Karpas-422 (cell line): ENCODE measurements at regions not wholly inside any gene's neighbourhood (a gene's known extent, or its start where the extent isn't known, plus 50 kb on each side); places are given as distances from the start of the nearest gene placed in this dataset.
"Not testable (repeated sequence)": the region's sequence is repeated elsewhere in the genome, so short reads cannot be mapped to it uniquely, and the experiment has no call there.

Source experiments
- DNase-seq: peaks from one replicate; pipeline ENCODE4 v3.0.0-alpha.2; 2015
- H2AFZ ChIP-seq: fragments of 200-600 bp; sonication (generic); 2 replicates; pipeline ENCODE4 v1.6.1; 2014; ENCODE audit warnings: antibody characterized with exemption, low read length, mixed read lengths
- H3K27ac ChIP-seq: fragments of 200-600 bp; sonication (generic); 2 replicates; pipeline ENCODE4 v1.5.1; 2014; ENCODE audit warnings: mild to moderate bottlenecking, low read length, moderate library complexity
- H3K27me3 ChIP-seq: fragments of 200-600 bp; sonication (generic); 2 replicates; pipeline ENCODE4 v1.6.1; 2014; ENCODE audit warnings: low read length, mixed read lengths
- H3K36me3 ChIP-seq: fragments of 200-600 bp; sonication (generic); 2 replicates; pipeline ENCODE4 v1.6.1; 2014; ENCODE audit warnings: low read length, mixed read lengths; ENCODE audit not compliant: insufficient read depth
- H3K4me1 ChIP-seq: fragments of 200-600 bp; sonication (generic); 2 replicates; pipeline ENCODE4 v1.6.1; 2014; ENCODE audit warnings: mild to moderate bottlenecking, low read length, mixed read lengths
- H3K4me2 ChIP-seq: fragments of 200-600 bp; sonication (generic); 2 replicates; pipeline ENCODE4 v1.6.1; 2014; ENCODE audit warnings: low read length, low read depth, mild to moderate bottlenecking; ENCODE audit not compliant: poor library complexity, severe bottlenecking
- H3K4me3 ChIP-seq: fragments of 200-600 bp; sonication (generic); 2 replicates; pipeline ENCODE4 v1.5.1; 2014; ENCODE audit warnings: mild to moderate bottlenecking, antibody characterized with exemption, low read length, mixed read lengths
- H3K79me2 ChIP-seq: fragments of 200-600 bp; sonication (generic); 2 replicates; pipeline ENCODE4 v1.6.1; 2014; ENCODE audit warnings: mild to moderate bottlenecking, low read length, mixed read lengths
- H3K9ac ChIP-seq: fragments of 200-600 bp; sonication (generic); 2 replicates; pipeline ENCODE4 v1.6.0; 2014; ENCODE audit warnings: low read length
- H3K9me2 ChIP-seq: fragments of 200-600 bp; sonication (generic), shearing (Covaris generic); replicated peaks from 2 replicates; pipeline ENCODE4 v1.6.0; 2014; ENCODE audit warnings: mild to moderate bottlenecking, low read length, moderate library complexity; ENCODE audit not compliant: insufficient read depth
- H3K9me3 ChIP-seq: fragments of 300-700, 200-600 bp; sonication (generic); 2 replicates; pipeline ENCODE4 v1.6.1; 2014; ENCODE audit warnings: low read length, mixed read lengths
- H4K20me1 ChIP-seq: fragments of 200-600 bp; sonication (generic); 2 replicates; pipeline ENCODE4 v1.6.1; 2014; ENCODE audit warnings: mild to moderate bottlenecking, antibody characterized with exemption, low read length, low read depth; ENCODE audit not compliant: insufficient read depth

- Histone ChIP-seq H3K9me3 (no peaks in the 10 kb centered on the region), H4K20me1 (no peaks in the 10 kb centered on the region), H3K79me2 (no peaks in the 10 kb centered on the region), H3K36me3 (no peaks in the 10 kb centered on the region), H2AFZ (no peak overlapping the region), H3K4me3 (no peak overlapping the region), H3K9ac (no peak overlapping the region), H3K27me3 (no peaks in the 10 kb centered on the region), H3K4me1 (no peaks in the 10 kb centered on the region), H3K9me2 (no peaks in the 10 kb centered on the region), H3K27ac (no peak overlapping the region), H3K4me2 (no peak overlapping the region)
- no peak for DNase-seq
Measured at GRCh38 chr10:33657913-33658312, 323.4 kb upstream of the NRP1 start.

DNA sequence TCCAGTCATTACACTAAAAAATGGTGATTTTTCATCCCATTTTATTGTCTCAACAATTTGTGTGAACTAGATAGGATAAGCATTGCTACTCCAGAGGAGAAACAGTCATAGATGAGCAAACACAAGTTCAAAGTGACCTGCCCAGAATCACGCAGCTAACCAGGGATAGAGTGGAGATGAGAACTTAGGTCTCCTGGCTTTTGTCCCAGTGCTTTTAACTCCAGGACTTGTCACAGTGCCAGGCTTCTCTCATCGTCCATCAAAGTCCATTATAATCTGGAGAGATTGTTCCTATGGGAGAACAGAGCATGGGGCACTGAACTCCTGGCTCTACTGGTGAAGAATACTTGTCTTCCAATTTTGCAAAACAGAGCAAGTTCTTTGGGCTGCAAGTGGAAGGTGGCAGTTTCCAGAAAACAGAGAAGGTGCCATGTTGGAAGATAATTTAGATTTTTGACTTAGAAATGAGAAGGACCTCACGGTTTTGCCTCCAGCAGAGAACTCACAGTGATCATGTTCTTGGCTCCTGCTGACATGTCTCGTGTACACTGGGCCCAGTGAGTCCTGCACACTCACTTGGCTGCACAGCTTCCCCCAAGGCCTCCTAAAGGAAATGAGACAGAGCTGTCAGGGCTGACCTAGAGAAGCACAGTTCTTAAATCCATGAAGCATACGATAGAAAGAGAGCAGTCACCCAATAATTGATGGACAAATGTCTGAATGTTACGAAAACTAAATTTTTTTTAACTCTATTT is 322.9 kb upstream of the NRP1 start:
- H3K79me2 ChIP-seq, result no peaks in the 10 kb centered on the region
- DNase-seq, result no peak
- no peaks in the 10 kb centered on the region for H3K36me3 ChIP-seq
- no peaks in the 10 kb centered on the region for H3K9me3 ChIP-seq
- H3K4me1 ChIP-seq, result no peaks in the 10 kb centered on the region
- no peak overlapping the region for H3K27ac ChIP-seq
- no peak overlapping the region for H2AFZ ChIP-seq
- no peaks in the 10 kb centered on the region for H3K27me3 ChIP-seq
- no peak overlapping the region for H3K4me2 ChIP-seq
- no peak overlapping the region for H3K4me3 ChIP-seq
- H3K9me2 ChIP-seq, result no peaks in the 10 kb centered on the region
- H3K9ac ChIP-seq, result no peak overlapping the region
- no peaks in the 10 kb centered on the region for H4K20me1 ChIP-seq

DNA sequence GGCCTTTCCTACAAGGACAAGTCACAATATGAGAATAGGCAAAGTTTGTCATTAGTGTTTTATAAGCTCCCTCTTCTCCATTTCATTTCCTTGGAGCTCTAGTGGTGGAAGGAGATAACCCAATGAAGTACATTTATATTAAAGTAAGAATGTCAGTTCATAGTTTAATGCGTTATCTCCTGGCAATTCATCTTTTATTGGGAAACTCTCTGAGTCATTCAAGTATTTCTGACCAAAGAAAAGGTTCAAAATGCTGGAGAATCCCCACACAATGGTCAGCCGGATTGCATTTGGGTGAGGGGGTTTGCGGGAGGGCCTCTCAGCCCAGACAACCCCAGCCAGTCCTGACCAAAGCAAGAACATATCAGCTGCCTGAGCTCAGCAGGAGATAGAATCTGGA is 321.5 kb upstream of the NRP1 start:
- H3K27me3 ChIP-seq, result no peaks in the 10 kb centered on the region
- H3K36me3 ChIP-seq, result no peaks in the 10 kb centered on the region
- H3K4me3 ChIP-seq, result no peak overlapping the region
- H3K9ac ChIP-seq, result no peak overlapping the region
- no peaks in the 10 kb centered on the region for H3K9me3 ChIP-seq
- H3K27ac ChIP-seq, result no peak overlapping the region
- no peaks in the 10 kb centered on the region for H3K9me2 ChIP-seq
- DNase-seq, result no peak
- no peaks in the 10 kb centered on the region for H3K79me2 ChIP-seq
- H2AFZ ChIP-seq, result no peak overlapping the region
- no peaks in the 10 kb centered on the region for H3K4me1 ChIP-seq
- no peaks in the 10 kb centered on the region for H4K20me1 ChIP-seq
- no peak overlapping the region for H3K4me2 ChIP-seq

GRCh38 chr10:33655165-33655815 is 320.8 kb upstream of the NRP1 start:
- Histone ChIP-seq H3K79me2 (no peaks in the 10 kb centered on the region), H3K4me1 (no peaks in the 10 kb centered on the region), H3K27ac (no peak overlapping the region), H3K4me3 (no peak overlapping the region), H3K9ac (no peak overlapping the region), H3K27me3 (no peaks in the 10 kb centered on the region), H3K36me3 (no peaks in the 10 kb centered on the region), H3K9me2 (no peaks in the 10 kb centered on the region), H3K4me2 (no peak overlapping the region), H2AFZ (no peak overlapping the region), H3K9me3 (no peaks in the 10 kb centered on the region), H4K20me1 (no peaks in the 10 kb centered on the region)
- DNase-seq, result no peak

DNA sequence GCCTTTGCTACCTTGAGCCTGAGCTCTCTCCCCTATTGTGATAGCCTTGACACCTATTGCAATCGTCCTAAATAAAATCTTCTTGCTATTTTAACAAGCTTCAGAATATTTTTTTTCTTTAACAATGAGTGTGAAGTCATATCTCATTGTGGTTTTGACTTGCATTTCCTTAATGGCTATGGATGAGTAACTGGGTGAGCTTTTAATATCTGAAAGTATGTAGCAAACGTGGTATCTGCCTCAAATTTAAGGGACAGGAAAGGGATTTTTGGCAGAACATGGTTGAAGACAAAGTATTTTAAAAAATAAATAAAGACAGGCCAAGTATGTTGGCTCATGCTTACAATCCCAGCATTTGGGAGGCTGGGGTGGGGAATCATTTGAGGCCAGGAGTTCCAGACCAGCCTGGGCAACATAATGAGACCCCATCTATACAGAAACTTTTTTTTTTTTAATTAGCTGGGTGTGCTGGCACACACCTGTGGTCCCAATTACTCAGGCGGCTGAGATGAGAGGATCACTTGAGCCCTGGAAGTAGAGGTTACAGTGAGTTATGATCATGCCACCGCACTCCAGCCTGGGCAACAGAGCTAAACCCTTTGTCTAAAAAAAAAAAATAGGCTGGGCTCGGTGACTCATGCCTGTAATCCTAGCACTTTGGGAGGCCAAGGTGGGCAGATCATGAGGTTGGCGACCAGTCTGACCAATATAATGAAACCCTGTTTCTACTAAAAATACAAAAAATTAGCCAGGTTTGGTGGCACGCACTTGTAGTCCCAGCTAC is 319.3 kb upstream of the NRP1 start:
- Histone ChIP-seq H3K4me3 (no peak overlapping the region), H3K4me2 (no peak overlapping the region), H3K4me1 (no peaks in the 10 kb centered on the region)

DNA sequence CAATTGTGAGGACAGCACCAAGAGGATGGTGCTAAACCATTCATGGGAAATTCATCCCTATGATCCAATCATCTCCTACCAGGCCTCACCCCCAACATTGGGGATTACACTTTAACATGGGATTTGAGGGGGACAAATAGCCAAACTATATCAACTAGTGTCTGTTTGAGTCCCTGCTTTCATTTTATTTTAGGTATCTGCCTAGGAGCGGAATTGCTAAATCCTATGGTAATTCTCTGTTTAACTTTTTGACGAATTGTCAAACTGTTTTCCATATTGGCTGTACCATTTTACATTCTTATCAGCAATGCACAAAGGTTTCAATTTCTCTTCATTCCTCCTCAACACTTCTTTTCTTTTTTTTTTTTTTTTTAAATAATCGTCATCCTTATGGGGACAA is 318.4 kb upstream of the NRP1 start:
- DNase-seq, result no peak
- Histone ChIP-seq H4K20me1 (no peaks in the 10 kb centered on the region), H3K9ac (no peak overlapping the region), H2AFZ (no peak overlapping the region), H3K27ac (no peak overlapping the region), H3K4me2 (no peak overlapping the region), H3K9me3 (no peaks in the 10 kb centered on the region), H3K36me3 (no peaks in the 10 kb centered on the region), H3K4me1 (no peaks in the 10 kb centered on the region), H3K4me3 (no peak overlapping the region), H3K79me2 (no peaks in the 10 kb centered on the region), H3K27me3 (no peaks in the 10 kb centered on the region), H3K9me2 (no peaks in the 10 kb centered on the region)

More for the DNA sequence above, 319.3 kb upstream of the NRP1 start:
- H3K9me3 ChIP-seq, result no peaks in the 10 kb centered on the region
- H3K27me3 ChIP-seq, result no peaks in the 10 kb centered on the region
- no peaks in the 10 kb centered on the region for H4K20me1 ChIP-seq
- no peak overlapping the region for H3K27ac ChIP-seq
- no peak for DNase-seq
- H3K79me2 ChIP-seq, result no peaks in the 10 kb centered on the region
- no peak overlapping the region for H2AFZ ChIP-seq
- H3K9ac ChIP-seq, result no peak overlapping the region
- H3K9me2 ChIP-seq, result no peaks in the 10 kb centered on the region
- no peaks in the 10 kb centered on the region for H3K36me3 ChIP-seq

DNA sequence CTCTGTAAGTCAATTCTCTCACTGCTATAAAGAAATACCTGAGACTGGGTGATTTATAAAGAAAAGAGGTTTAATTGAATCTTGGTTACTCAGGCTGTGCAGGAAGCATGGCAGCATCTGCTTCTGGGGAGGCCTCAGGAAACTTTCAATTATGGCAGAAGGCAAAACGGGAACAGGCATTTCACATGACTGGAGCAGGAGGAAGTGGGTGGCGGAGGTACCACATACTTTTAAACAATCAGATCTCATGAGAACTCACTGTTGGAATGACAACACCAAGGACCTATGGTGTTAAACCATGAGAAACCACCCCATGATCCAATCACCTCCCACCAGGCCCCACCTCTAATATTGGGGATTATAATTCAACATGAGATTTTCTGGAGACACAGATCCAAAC is 315.7 kb upstream of the NRP1 start:
- not testable (repeated sequence) for H3K9ac ChIP-seq, DNase-seq, H2AFZ ChIP-seq, H4K20me1 ChIP-seq, H3K4me2 ChIP-seq, H3K27me3 ChIP-seq, H3K79me2 ChIP-seq, H3K4me3 ChIP-seq, H3K27ac ChIP-seq, H3K4me1 ChIP-seq, H3K9me2 ChIP-seq, H3K9me3 ChIP-seq, H3K36me3 ChIP-seq

DNA sequence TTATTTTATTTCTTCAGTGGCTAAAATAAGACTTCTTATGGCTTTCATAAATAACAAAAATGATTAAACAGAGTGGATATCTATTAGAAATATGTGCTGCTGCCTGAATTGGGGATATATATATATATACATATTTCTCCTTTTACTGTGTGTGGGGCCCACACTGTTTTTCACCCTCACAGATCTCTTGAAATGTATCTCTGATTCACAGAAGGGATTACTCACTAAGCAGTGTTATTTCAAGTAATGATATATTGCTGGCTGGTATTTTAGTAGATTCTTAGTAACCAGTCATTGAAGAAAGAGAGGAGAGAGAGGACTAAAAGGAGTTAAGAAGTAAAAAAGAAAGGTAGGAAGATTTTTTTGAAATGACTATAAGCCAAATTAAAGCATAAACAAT is 308.6 kb upstream of the NRP1 start:
- no peaks in the 10 kb centered on the region for H3K36me3 ChIP-seq
- DNase-seq, result no peak
- H3K9me2 ChIP-seq, result no peaks in the 10 kb centered on the region
- no peak overlapping the region for H2AFZ ChIP-seq
- no peaks in the 10 kb centered on the region for H3K27me3 ChIP-seq
- no peak overlapping the region for H3K4me2 ChIP-seq
- no peak overlapping the region for H3K9ac ChIP-seq
- no peak overlapping the region for H3K27ac ChIP-seq
- H3K79me2 ChIP-seq, result no peaks in the 10 kb centered on the region
- H3K9me3 ChIP-seq, result no peaks in the 10 kb centered on the region
- H4K20me1 ChIP-seq, result no peaks in the 10 kb centered on the region
- no peak overlapping the region for H3K4me3 ChIP-seq
- H3K4me1 ChIP-seq, result no peaks in the 10 kb centered on the region
